ENCODE measurements at regions not wholly inside any gene's neighbourhood (a gene's known extent, or its start where the extent isn't known, plus 50 kb on each side); places are given as distances from the start of the nearest gene placed in this dataset.

GRCh38 chr13:73321043-73321442, 262.2 kb downstream of the KLF5 start:
- TF ChIP-seq CTCF (IDR thresholded peaks at IDR 0.05; ENCODE audit: poor library complexity) (no peak), EZH2 (IDR thresholded peaks at IDR 0.05; ENCODE audit: borderline replicate concordance) (no peak)

Data from hepatocyte (in vitro differentiated cells).